ENCODE measurements at regions not wholly inside any gene's neighbourhood (a gene's known extent, or its start where the extent isn't known, plus 50 kb on each side); places are given as distances from the start of the nearest gene placed in this dataset.

DNA sequence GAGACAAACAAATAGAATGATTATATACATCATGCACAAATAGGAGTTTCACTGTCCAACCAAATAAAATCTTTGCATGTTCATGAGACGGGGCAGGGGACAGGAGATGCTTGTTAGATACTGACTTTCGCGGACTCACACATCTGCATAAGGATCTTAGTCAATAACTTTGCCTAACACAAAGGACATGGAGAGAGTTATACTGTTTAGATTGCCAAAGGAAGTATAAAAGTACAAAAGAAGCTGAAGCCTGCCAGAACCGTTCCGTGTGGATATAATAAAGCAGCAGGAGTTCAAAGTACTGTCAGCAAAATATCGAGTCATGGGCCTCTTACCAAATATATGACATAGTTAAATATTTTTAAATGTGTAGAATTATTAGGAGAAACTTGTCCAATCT is 1148.4 kb downstream of the EFNA5 start:
- TF ChIP-seq POLR2AphosphoS5 (IDR thresholded peaks at IDR 0.05; ENCODE audit: low read depth, low read length), result no peak
- no peak for TF ChIP-seq TAF1 (IDR thresholded peaks at IDR 0.05; ENCODE audit: borderline replicate concordance, insufficient read depth, low read length)

All from PFSK-1 (cell line).